ENCODE measurements at regions not wholly inside any gene's neighbourhood (a gene's known extent, or its start where the extent isn't known, plus 50 kb on each side); places are given as distances from the start of the nearest gene placed in this dataset.

- H3K9me3 ChIP-seq (ENCODE audit: low read length) = no peaks in the 10 kb centered on the region
- no peak overlapping the region for H3K27ac ChIP-seq (ENCODE audit: low read depth, low read length)
- no peak overlapping the region for H3K9ac ChIP-seq (ENCODE audit: low read length)
- no peaks in the 10 kb centered on the region for H3K4me1 ChIP-seq (ENCODE audit: insufficient read depth, low read length)
- H3K27me3 ChIP-seq (ENCODE audit: control insufficient read depth in 1 of 2, insufficient read depth in 2 of 2, low read length in 2 of 2) = no peaks in the 10 kb centered on the region
- no peaks in the 10 kb centered on the region for H3K36me3 ChIP-seq (ENCODE audit: insufficient read depth, low read length)
- H3K4me3 ChIP-seq (ENCODE audit: low read depth in 1 of 2, low read length in 2 of 2) = no peak overlapping the region
Measured at GRCh38 chr5:52498607-52499006, 289.1 kb upstream of the ITGA1 start.

GRCh38 chr5:52502460-52502999 lies 285.2 kb upstream of the ITGA1 start:
- no peaks in the 10 kb centered on the region for H3K4me1 ChIP-seq (ENCODE audit: insufficient read depth, low read length)
- H3K9me3 ChIP-seq (ENCODE audit: low read length) = no peaks in the 10 kb centered on the region
- no peaks in the 10 kb centered on the region for H3K27me3 ChIP-seq (ENCODE audit: control insufficient read depth in 1 of 2, insufficient read depth in 2 of 2, low read length in 2 of 2)
- H3K4me3 ChIP-seq (ENCODE audit: low read depth in 1 of 2, low read length in 2 of 2) = no peak overlapping the region
- H3K36me3 ChIP-seq (ENCODE audit: insufficient read depth, low read length) = no peaks in the 10 kb centered on the region
- H3K27ac ChIP-seq (ENCODE audit: low read depth, low read length) = no peak overlapping the region
- H3K9ac ChIP-seq (ENCODE audit: low read length) = no peak overlapping the region

GRCh38 chr5:52504584-52505240 lies 283.0 kb upstream of the ITGA1 start:
- H3K4me3 ChIP-seq (ENCODE audit: low read depth in 1 of 2, low read length in 2 of 2) = no peak overlapping the region
- H3K4me1 ChIP-seq (ENCODE audit: insufficient read depth, low read length) = no peaks in the 10 kb centered on the region
- H3K36me3 ChIP-seq (ENCODE audit: insufficient read depth, low read length) = no peaks in the 10 kb centered on the region
- H3K9ac ChIP-seq (ENCODE audit: low read length) = no peak overlapping the region
- H3K27ac ChIP-seq (ENCODE audit: low read depth, low read length) = no peak overlapping the region
- H3K27me3 ChIP-seq (ENCODE audit: control insufficient read depth in 1 of 2, insufficient read depth in 2 of 2, low read length in 2 of 2) = no peaks in the 10 kb centered on the region
- no peaks in the 10 kb centered on the region for H3K9me3 ChIP-seq (ENCODE audit: low read length)

- Histone ChIP-seq H3K36me3 (ENCODE audit: insufficient read depth, low read length) (no peaks in the 10 kb centered on the region), H3K9me3 (ENCODE audit: low read length) (no peaks in the 10 kb centered on the region), H3K27ac (ENCODE audit: low read depth, low read length) (no peak overlapping the region), H3K4me3 (ENCODE audit: low read depth in 1 of 2, low read length in 2 of 2) (no peak overlapping the region), H3K27me3 (ENCODE audit: control insufficient read depth in 1 of 2, insufficient read depth in 2 of 2, low read length in 2 of 2) (no peaks in the 10 kb centered on the region), H3K4me1 (ENCODE audit: insufficient read depth, low read length) (no peaks in the 10 kb centered on the region), H3K9ac (ENCODE audit: low read length) (no peak overlapping the region)
Measured at GRCh38 chr5:52517667-52518066, 270.0 kb upstream of the ITGA1 start.

- H3K27ac ChIP-seq (ENCODE audit: low read depth, low read length) = no peak overlapping the region
- H3K27me3 ChIP-seq (ENCODE audit: control insufficient read depth in 1 of 2, insufficient read depth in 2 of 2, low read length in 2 of 2) = no peaks in the 10 kb centered on the region
- H3K4me1 ChIP-seq (ENCODE audit: insufficient read depth, low read length) = no peaks in the 10 kb centered on the region
- H3K9ac ChIP-seq (ENCODE audit: low read length) = no peak overlapping the region
- H3K36me3 ChIP-seq (ENCODE audit: insufficient read depth, low read length) = no peaks in the 10 kb centered on the region
- H3K4me3 ChIP-seq (ENCODE audit: low read depth in 1 of 2, low read length in 2 of 2) = no peak overlapping the region
- no peaks in the 10 kb centered on the region for H3K9me3 ChIP-seq (ENCODE audit: low read length)
Measured at GRCh38 chr5:52520171-52520570, 267.5 kb upstream of the ITGA1 start.

GRCh38 chr5:52521236-52521635 lies 266.5 kb upstream of the ITGA1 start:
- no peaks in the 10 kb centered on the region for H3K36me3 ChIP-seq (ENCODE audit: insufficient read depth, low read length)
- no peaks in the 10 kb centered on the region for H3K27me3 ChIP-seq (ENCODE audit: control insufficient read depth in 1 of 2, insufficient read depth in 2 of 2, low read length in 2 of 2)
- no peak overlapping the region for H3K4me3 ChIP-seq (ENCODE audit: low read depth in 1 of 2, low read length in 2 of 2)
- no peak overlapping the region for H3K9ac ChIP-seq (ENCODE audit: low read length)
- H3K9me3 ChIP-seq (ENCODE audit: low read length) = no peaks in the 10 kb centered on the region
- no peak overlapping the region for H3K27ac ChIP-seq (ENCODE audit: low read depth, low read length)
- H3K4me1 ChIP-seq (ENCODE audit: insufficient read depth, low read length) = no peaks in the 10 kb centered on the region

GRCh38 chr5:52523701-52524100 lies 264.0 kb upstream of the ITGA1 start:
- Histone ChIP-seq H3K4me3 (ENCODE audit: low read depth in 1 of 2, low read length in 2 of 2) (no peak overlapping the region), H3K36me3 (ENCODE audit: insufficient read depth, low read length) (no peaks in the 10 kb centered on the region), H3K9ac (ENCODE audit: low read length) (no peak overlapping the region), H3K27me3 (ENCODE audit: control insufficient read depth in 1 of 2, insufficient read depth in 2 of 2, low read length in 2 of 2) (no peaks in the 10 kb centered on the region), H3K4me1 (ENCODE audit: insufficient read depth, low read length) (no peaks in the 10 kb centered on the region), H3K9me3 (ENCODE audit: low read length) (no peaks in the 10 kb centered on the region), H3K27ac (ENCODE audit: low read depth, low read length) (no peak overlapping the region)

- Histone ChIP-seq H3K27ac (ENCODE audit: low read depth, low read length) (no peak overlapping the region), H3K4me3 (ENCODE audit: low read depth in 1 of 2, low read length in 2 of 2) (no peak overlapping the region), H3K36me3 (ENCODE audit: insufficient read depth, low read length) (no peaks in the 10 kb centered on the region), H3K9me3 (ENCODE audit: low read length) (no peaks in the 10 kb centered on the region), H3K4me1 (ENCODE audit: insufficient read depth, low read length) (no peaks in the 10 kb centered on the region), H3K9ac (ENCODE audit: low read length) (no peak overlapping the region), H3K27me3 (ENCODE audit: control insufficient read depth in 1 of 2, insufficient read depth in 2 of 2, low read length in 2 of 2) (no peaks in the 10 kb centered on the region)
Measured at GRCh38 chr5:52531105-52531504, 256.6 kb upstream of the ITGA1 start.

GRCh38 chr5:52543594-52543993 lies 244.1 kb upstream of the ITGA1 start:
- Histone ChIP-seq H3K9me3 (ENCODE audit: low read length) (no peaks in the 10 kb centered on the region), H3K36me3 (ENCODE audit: insufficient read depth, low read length) (no peaks in the 10 kb centered on the region), H3K27ac (ENCODE audit: low read depth, low read length) (no peak overlapping the region), H3K4me3 (ENCODE audit: low read depth in 1 of 2, low read length in 2 of 2) (no peak overlapping the region), H3K27me3 (ENCODE audit: control insufficient read depth in 1 of 2, insufficient read depth in 2 of 2, low read length in 2 of 2) (no peaks in the 10 kb centered on the region), H3K4me1 (ENCODE audit: insufficient read depth, low read length) (no peaks in the 10 kb centered on the region), H3K9ac (ENCODE audit: low read length) (no peak overlapping the region)

- Histone ChIP-seq H3K9ac (ENCODE audit: low read length) (no peak overlapping the region), H3K4me3 (ENCODE audit: low read depth in 1 of 2, low read length in 2 of 2) (no peak overlapping the region), H3K36me3 (ENCODE audit: insufficient read depth, low read length) (no peaks in the 10 kb centered on the region), H3K27ac (ENCODE audit: low read depth, low read length) (no peak overlapping the region), H3K9me3 (ENCODE audit: low read length) (no peaks in the 10 kb centered on the region), H3K27me3 (ENCODE audit: control insufficient read depth in 1 of 2, insufficient read depth in 2 of 2, low read length in 2 of 2) (no peaks in the 10 kb centered on the region), H3K4me1 (ENCODE audit: insufficient read depth, low read length) (no peaks in the 10 kb centered on the region)
Measured at GRCh38 chr5:52544738-52545137, 243.0 kb upstream of the ITGA1 start.

- no peaks in the 10 kb centered on the region for H3K9me3 ChIP-seq (ENCODE audit: low read length)
- no peak overlapping the region for H3K4me3 ChIP-seq (ENCODE audit: low read depth in 1 of 2, low read length in 2 of 2)
- H3K27me3 ChIP-seq (ENCODE audit: control insufficient read depth in 1 of 2, insufficient read depth in 2 of 2, low read length in 2 of 2) = no peaks in the 10 kb centered on the region
- H3K9ac ChIP-seq (ENCODE audit: low read length) = no peak overlapping the region
- H3K27ac ChIP-seq (ENCODE audit: low read depth, low read length) = no peak overlapping the region
- H3K36me3 ChIP-seq (ENCODE audit: insufficient read depth, low read length) = no peaks in the 10 kb centered on the region
- H3K4me1 ChIP-seq (ENCODE audit: insufficient read depth, low read length) = no peaks in the 10 kb centered on the region
Measured at GRCh38 chr5:52554293-52554692, 233.4 kb upstream of the ITGA1 start.

- Histone ChIP-seq H3K36me3 (ENCODE audit: insufficient read depth, low read length) (no peaks in the 10 kb centered on the region), H3K9ac (ENCODE audit: low read length) (no peak overlapping the region), H3K27ac (ENCODE audit: low read depth, low read length) (no peak overlapping the region), H3K4me1 (ENCODE audit: insufficient read depth, low read length) (no peaks in the 10 kb centered on the region), H3K27me3 (ENCODE audit: control insufficient read depth in 1 of 2, insufficient read depth in 2 of 2, low read length in 2 of 2) (no peaks in the 10 kb centered on the region), H3K4me3 (ENCODE audit: low read depth in 1 of 2, low read length in 2 of 2) (no peak overlapping the region), H3K9me3 (ENCODE audit: low read length) (no peaks in the 10 kb centered on the region)
Measured at GRCh38 chr5:52560366-52560765, 227.3 kb upstream of the ITGA1 start.
